GM19397 (cell line): ENCODE measurements at regions not wholly inside any gene's neighbourhood (a gene's known extent, or its start where the extent isn't known, plus 50 kb on each side); places are given as distances from the start of the nearest gene placed in this dataset.

Source experiments
- ATAC-seq: cut with Tn5 transposase; IDR thresholded peaks from one replicate; pipeline ENCODE4 v1.9.1; 2021; ENCODE audit warnings: mild to moderate bottlenecking, moderate library complexity; ENCODE audit not compliant: unreplicated experiment

DNA sequence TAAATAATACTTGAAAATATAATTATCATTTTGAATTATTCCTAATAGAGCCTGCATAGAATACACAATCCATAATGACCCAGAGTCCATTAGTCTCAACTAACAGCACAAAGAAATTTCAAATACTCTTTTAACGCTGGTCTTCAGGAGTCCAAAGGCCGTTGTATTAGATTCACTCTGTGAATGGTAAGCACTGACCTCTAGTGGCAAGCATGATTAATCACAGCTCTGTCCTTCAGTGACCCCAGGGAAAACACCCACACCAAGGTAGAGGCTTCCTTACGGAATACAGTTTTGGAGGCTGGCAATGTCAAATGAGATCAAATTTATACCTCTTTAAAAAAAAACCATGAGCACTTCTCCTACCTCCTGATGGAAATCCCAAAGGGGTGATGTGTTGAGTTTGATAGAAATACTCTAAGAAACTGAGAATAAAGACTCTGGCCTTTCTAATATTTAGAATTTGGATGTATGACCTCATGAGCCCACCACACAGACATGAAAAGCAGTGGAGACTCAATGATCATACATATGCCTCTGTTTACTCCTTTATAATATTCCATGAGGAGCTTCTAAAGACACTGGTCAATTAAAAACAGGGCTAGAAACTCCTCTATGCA, 147.2 kb upstream of the DKK2 start:
- ATAC-seq, result peak; percentile 97

DNA sequence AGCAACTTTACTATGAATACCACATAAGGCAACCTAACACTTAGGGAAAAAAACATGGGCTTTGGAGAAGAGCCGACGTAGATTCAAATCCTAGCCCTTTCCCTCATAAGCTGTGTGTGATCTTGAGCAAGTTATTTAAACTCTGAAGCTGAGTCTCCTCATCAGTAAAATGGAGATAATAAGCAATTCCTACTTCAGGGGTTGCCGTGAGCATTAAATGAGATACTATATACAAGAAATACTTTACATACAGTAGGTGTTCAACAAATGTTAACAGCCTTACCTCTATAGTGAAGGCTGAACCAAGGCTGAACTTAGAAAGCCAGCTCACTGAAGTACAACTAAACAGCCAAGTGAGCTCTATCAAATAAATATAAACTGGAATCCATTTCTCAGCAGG, 146.2 kb upstream of the DKK2 start:
- no peak for ATAC-seq

- ATAC-seq, result no peak
These were observed 130.8 kb upstream of the DKK2 start for GRCh38 chr4:107166873-107167450.

- ATAC-seq, result no peak
These were observed 130.1 kb upstream of the DKK2 start for GRCh38 chr4:107166181-107166580.

DNA sequence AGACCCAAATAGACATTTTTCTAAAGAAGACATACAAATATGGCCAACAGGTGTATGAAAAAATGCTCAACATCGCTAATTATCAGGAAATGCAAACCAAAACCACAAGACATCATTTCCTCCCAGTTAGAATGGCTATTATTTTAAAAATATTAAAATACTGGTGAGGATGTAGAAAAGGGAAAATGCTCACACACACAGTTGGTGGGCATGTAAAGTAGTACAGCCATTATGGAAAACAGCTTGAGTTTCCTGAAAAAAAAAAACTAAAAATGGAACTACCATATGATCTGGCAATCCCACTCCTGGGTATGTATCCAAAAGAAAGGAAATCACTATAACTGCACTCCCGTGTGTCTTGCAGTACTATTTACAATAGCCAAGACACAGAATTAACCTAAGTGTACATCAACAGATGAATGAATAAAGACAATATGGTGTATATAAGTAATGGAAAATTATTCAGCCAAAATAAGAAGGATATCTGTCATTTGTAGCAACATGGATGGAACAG, 128.9 kb upstream of the DKK2 start:
- ATAC-seq, result no peak

DNA sequence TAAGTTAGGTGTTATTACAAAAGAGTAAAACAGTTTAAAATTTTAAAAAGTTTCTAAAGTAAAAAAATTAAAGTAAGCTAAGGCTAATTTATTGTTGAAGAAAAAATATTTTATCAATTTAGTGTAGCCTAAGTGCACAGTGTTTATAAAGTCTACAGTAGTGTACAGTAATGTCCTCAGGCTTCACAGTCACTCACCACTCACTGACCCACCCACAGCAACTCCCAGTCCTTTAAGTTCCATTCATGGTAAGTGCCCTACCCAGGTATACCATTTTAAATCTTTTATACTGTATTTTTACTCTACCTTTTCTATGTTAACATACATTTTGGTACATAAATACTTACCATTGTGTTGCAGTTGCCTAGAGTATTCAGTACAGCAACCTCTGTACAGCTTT, 120.3 kb upstream of the DKK2 start:
- no peak for ATAC-seq

GRCh38 chr4:107155366-107155765, 119.3 kb upstream of the DKK2 start:
- ATAC-seq, result no peak

DNA sequence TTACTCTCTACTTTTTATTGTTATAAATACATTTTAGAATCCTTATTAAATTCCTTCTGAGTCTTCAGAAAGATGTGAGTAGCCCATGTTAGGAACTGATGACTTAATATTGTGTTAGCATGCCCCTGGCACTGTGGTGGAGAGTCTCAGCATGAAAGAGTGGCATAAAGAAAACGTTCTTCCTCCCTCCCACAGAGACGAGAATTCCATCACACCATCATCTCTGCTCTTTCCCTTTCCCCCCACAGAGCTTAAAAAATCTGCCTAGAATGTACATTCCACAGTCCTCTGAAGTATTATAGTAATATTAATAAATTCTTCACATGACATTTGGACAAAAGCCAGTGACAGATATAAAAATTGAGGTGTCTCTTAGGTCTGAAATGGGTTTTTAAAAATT, 117.8 kb upstream of the DKK2 start:
- ATAC-seq, result no peak

GRCh38 chr4:107153228-107153627, 117.1 kb upstream of the DKK2 start:
- no peak for ATAC-seq

DNA sequence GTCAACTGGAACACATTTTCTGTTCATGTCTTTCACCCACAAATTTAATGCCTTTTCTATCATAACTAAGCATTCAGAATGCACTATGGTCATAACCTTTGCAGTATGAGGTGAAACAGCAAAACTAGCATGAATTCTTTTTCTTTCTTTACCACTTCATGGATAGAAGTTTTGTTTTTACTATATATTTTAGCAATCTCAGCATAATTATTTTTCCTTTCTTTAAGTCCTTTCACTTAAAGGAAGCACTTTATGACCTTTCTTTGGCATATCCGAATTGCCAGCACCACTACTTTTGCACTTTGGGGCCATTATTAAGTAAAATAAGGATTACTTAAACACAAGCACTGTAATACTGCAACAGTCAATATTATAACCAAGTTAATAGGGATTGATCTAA, 115.1 kb upstream of the DKK2 start:
- ATAC-seq, result no peak

DNA sequence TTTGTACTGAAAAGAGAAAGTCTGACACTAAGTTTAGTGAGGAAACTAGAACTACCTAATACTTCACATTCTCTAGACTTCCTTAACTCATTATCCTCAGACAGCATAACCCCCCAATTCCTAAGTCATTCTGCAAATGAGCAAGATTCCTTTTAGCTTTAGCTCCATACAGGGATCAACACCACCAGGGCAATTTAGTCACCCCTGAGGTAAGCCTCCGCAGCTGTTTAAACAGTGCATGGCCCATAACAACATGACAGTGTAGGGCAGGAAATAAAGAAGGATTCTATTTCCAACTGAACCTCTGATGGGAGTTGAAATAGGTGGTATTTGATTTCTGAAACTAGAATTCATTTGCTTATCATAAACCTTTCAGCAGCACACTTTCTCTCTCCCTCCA, 112.8 kb upstream of the DKK2 start:
- ATAC-seq, result no peak

DNA sequence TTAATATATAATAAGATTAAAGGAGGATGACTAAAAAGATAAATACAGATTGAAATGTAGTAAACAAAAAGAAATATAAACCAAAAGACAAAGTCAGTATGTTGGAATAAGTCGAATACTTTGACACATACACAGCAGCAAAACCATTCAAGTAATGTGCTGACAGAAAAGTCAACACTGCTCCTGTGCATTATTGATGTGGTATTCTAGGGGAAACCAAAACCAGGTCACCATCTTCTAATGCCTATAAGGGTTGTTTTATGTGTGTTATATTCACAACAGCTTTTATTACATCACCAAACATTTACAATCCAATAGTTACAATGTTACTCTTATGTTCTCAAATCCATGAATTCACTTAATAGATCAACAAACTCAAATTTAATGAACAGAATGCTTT, 111.8 kb upstream of the DKK2 start:
- no peak for ATAC-seq

- no peak for ATAC-seq
These were observed 102.3 kb upstream of the DKK2 start for GRCh38 chr4:107138433-107138832.

DNA sequence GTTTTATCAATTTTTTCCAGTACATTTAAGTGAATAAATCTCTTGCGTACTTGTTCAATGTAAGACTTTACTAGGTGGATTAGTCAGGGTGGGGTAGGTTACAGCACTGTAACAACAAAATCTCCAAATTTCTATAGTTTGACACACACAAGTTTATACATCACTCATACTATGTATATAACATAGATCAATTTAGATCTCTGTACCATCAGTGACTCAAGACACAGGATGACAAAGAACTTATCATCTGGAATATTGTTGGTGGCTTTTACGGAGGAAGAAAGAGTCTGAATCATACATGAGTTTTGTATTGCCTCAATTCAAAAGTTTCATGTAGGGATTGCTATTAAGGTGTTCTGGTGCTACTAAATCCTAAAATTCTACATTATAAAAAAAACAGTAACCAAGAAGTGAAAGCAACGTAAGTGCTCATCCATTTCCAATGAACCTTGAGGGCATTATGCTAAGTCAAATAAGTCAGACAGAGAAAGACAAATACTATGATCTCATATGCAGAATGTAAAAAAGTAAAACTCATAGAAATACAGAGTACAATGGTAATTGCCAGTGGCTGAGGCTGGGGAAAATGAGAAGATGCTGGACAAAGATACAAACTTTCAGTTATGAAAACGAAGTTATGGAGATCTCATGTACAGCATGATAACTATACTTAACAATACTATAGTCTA, 98.0 kb upstream of the DKK2 start:
- ATAC-seq, result no peak

DNA sequence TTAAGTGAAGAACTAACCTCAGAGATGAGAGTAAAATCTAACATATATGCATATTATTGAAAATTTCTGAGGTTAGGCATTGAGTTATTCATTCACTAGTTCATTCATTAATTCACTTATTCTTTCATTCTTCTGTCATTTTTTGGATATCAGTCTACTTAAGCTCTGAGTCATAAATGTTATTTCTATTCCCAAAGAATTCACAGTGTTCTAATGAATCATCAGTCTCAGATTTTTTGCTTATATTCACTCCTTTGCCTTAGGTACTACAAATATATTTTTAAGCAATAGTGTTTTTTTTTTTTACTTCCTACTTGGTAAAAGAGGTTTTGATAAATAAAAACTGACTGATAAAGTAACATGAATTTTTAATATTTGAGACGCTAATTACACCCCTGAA, 95.2 kb upstream of the DKK2 start:
- ATAC-seq, result no peak

DNA sequence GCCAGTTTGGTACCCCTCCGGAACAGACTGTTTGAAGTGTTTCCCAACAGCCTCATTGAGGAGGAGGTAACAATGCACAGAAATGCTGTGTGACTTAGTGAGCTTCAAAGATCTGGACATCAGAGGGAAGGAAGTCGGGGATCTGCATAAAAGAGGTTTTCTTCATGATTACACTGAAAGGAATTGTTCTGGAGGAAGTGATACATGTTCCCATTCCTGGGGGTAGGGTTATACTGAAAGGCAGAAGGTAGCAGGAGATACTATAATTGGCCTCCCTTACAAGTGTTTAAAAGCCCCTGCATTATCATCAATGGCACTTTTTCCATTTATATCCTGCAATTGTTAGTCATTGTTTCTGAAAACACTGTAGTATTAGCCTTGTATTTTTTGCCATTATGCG, 94.0 kb upstream of the DKK2 start:
- no peak for ATAC-seq

DNA sequence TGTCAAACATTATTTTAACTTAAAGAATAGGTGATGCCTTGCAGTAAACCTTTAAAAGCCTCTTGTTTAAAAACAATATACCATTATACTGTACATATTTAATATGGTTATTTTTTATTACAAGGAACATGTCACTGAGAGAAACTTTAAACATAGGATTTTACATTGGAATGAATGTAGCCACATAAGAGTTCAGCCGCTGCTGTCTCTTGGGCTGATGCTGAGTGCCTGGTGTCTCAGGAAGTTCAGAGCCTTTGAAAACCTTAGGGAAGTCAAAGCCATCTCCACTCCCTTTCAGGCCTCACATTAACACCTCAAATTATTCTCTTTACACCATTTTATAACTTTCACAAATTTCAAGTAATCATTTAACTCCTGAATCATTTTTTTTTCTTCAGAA, 93.5 kb upstream of the DKK2 start:
- ATAC-seq, result no peak

DNA sequence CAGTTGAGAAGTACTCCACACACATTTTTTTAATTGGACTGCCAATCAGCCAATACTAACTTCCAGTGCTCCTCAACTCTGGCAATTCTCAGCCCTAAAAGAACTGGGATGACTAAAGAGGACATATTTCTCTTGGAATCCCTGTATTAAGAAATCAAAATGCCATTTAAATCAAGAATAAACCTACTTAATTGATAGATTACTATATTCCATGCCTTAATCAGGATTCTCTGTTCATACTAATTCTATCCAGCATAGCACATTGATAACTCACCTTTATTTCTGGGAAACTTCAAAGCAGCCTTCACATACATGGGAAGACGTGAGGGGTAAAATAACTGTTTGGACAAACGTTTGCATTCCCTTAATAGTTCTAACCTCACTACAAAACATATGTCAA, 93.0 kb upstream of the DKK2 start:
- no peak for ATAC-seq

- no peak for ATAC-seq
These were observed 92.0 kb upstream of the DKK2 start for GRCh38 chr4:107128116-107128515.

DNA sequence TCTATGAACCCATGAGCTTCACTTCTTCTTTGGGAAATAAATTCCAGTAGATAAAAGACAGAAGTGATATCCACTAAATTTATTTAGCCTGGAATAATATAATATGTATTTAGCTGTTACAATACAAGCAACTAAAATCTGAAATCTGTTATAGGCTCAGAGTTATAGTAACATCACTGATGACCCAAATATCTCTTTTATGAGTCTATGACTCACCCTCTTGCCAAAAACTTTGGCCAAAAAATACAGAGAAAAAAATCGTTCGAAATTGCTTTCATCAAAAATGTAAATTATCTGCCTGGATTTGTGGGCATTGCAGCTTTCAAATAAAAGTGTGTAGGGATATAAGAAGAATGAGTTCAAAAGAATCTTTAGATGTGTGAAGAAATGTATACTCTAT, 89.4 kb upstream of the DKK2 start:
- ATAC-seq, result no peak

DNA sequence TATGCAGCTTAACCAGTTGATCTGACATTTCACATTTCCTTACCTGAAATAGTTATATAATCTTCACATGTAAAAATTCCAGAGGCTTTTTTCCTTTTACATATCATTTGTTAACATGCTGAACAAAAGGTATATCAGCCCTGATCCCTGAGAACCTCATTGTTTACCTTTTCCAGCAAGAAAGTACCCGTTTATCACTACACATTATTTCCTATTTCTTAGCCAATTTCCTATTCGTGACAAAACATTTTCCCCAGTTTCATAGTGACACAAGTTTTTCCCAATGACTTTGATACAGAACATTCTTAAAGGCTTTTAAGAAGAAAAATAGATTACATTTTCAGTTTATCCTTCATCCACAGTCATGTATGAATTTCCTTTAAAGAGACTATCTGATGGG, 86.6 kb upstream of the DKK2 start:
- no peak for ATAC-seq

- ATAC-seq, result no peak
These were observed 84.5 kb upstream of the DKK2 start for GRCh38 chr4:107120661-107121060.
